Uterus (tissue), 3 donors: ENCODE measurements at regions not wholly inside any gene's neighbourhood (a gene's known extent, or its start where the extent isn't known, plus 50 kb on each side); places are given as distances from the start of the nearest gene placed in this dataset.

ENCODE experiments used
- DNase-seq, 2 donors: peaks; one replicate each; pipeline ENCODE4 v3.0.0-alpha.2; 2019 to 2020
- H3K27ac ChIP-seq, 2 donors: fragments of 200-600 bp; sonication (generic); 1 replicate in 1 of 2; 2 replicates in 1 of 2; pipeline ENCODE4 v1.5.1; 2016 to 2018
- H3K27me3 ChIP-seq, 2 donors: fragments of 200-600 bp; sonication (generic); one replicate each; pipeline ENCODE4 v1.5.1; 2018 to 2019; ENCODE audit warnings: control low read depth in 1 of 2
- H3K36me3 ChIP-seq, 2 donors: fragments of 200-600 bp; sonication (generic); one replicate each; pipeline ENCODE4 v1.5.1; 2019; ENCODE audit warnings: control low read depth in 1 of 2
- H3K4me1 ChIP-seq, 2 donors: fragments of 200-600 bp; sonication (generic); one replicate each; pipeline ENCODE4 v1.5.1; 2018 to 2019; ENCODE audit warnings: control low read depth in 1 of 2
- H3K4me3 ChIP-seq, 2 donors: fragments of 200-600 bp; sonication (generic); 1 replicate in 1 of 2; 2 replicates in 1 of 2; pipeline ENCODE4 v1.5.1; 2018 to 2019; ENCODE audit warnings: mild to moderate bottlenecking in 1 of 2
- H3K9me3 ChIP-seq, 2 donors: fragments of 200-600 bp; sonication (generic); one replicate each; pipeline ENCODE4 v1.5.1; 2019; ENCODE audit warnings: control low read depth in 1 of 2
- POLR2A ChIP-seq, 2 donors: fragments of 450-650 bp; IDR thresholded peaks; one replicate each; pipeline ENCODE4 v1.6.1; 2016; ENCODE audit warnings: antibody characterized with exemption in 2 of 2, mild to moderate bottlenecking in 1 of 2, moderate library complexity in 1 of 2
- intact Hi-C: fragments of 100-400 bp; cut with DNase I; formaldehyde crosslinking; loops from one replicate; pipeline ENCODE4 v1.15.1; 2023; ENCODE audit warnings: low total_unique reads
- TF ChIP-seq, protein P1 (sequence below), 4 experiments: fragments of 200-600 bp in 2 of 4; fragments of 450-650 bp in 2 of 4; sonication (generic) in 2 of 4; IDR thresholded peaks; one replicate each; pipeline ENCODE4 v1.5.1; 2016 to 2019; ENCODE audit warnings: antibody characterized with exemption in 4 of 4, mild to moderate bottlenecking in 2 of 4, moderate library complexity in 1 of 4
- donor health status: DM: yes; HTN: yes; CAD: no.

DNA sequence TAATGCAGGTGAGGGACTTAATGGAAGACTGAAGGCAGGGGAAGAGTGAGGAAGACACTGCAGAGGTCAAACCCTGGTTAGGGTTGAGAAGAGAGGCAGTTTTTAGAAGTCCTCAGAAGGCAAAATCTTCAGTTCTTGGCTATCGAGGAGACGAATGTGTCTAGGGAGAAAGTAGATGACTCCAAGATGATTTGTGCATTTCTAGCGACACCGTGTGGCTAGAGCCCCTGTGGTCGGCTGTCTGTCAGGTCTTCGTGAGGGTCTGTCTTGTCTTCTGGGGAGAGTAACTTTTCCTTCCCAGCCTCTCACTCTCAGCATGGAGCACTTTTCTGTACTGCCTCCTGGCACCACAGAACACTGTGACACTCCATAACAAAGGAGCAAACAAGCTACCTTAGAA, 458.1 kb downstream of the STIM2 start:
- intact Hi-C loops: no loop called here
- Histone ChIP-seq H3K27ac (no peak overlapping the region), H3K36me3 (no peaks in the 10 kb centered on the region), H3K4me1 (no peaks in the 10 kb centered on the region), H3K27me3 (no peaks in the 10 kb centered on the region), H3K4me3 (no peak overlapping the region), H3K9me3 (no peaks in the 10 kb centered on the region)
- no peak for TF ChIP-seq POLR2A (IDR thresholded peaks at IDR 0.05)
- TF ChIP-seq, protein P1, sequence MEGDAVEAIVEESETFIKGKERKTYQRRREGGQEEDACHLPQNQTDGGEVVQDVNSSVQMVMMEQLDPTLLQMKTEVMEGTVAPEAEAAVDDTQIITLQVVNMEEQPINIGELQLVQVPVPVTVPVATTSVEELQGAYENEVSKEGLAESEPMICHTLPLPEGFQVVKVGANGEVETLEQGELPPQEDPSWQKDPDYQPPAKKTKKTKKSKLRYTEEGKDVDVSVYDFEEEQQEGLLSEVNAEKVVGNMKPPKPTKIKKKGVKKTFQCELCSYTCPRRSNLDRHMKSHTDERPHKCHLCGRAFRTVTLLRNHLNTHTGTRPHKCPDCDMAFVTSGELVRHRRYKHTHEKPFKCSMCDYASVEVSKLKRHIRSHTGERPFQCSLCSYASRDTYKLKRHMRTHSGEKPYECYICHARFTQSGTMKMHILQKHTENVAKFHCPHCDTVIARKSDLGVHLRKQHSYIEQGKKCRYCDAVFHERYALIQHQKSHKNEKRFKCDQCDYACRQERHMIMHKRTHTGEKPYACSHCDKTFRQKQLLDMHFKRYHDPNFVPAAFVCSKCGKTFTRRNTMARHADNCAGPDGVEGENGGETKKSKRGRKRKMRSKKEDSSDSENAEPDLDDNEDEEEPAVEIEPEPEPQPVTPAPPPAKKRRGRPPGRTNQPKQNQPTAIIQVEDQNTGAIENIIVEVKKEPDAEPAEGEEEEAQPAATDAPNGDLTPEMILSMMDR (IDR thresholded peaks at IDR 0.05): no peak
- no peak for DNase-seq

DNA sequence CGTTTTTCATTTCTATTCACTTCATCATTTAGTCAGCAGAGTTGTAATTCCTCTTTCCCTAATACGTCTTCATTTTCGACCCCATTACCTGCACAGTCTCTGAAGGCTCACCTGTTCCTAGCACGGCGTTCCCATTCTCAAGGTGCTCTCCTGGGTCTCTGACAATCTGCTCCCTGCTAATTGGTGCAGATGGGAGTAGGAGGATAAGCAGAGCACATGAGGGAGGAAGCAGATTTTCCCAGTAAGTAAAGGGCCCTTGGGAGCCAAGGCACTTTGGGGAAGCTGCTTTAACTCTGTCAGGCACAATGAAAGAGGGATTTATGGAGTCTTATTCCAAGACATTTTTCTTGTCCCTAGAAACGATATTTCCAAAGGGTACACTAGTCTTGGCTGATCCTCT, 466.4 kb downstream of the STIM2 start:
- no peak for DNase-seq
- Histone ChIP-seq H3K27me3 (no peaks in the 10 kb centered on the region), H3K9me3 (no peaks in the 10 kb centered on the region), H3K4me3 (no peak overlapping the region), H3K36me3 (no peaks in the 10 kb centered on the region), H3K27ac (no peak overlapping the region), H3K4me1 (no peaks in the 10 kb centered on the region)
- TF ChIP-seq, protein P1 (IDR thresholded peaks at IDR 0.05): no peak
- no peak for TF ChIP-seq POLR2A (IDR thresholded peaks at IDR 0.05)
- intact Hi-C loops: no loop called here

DNA sequence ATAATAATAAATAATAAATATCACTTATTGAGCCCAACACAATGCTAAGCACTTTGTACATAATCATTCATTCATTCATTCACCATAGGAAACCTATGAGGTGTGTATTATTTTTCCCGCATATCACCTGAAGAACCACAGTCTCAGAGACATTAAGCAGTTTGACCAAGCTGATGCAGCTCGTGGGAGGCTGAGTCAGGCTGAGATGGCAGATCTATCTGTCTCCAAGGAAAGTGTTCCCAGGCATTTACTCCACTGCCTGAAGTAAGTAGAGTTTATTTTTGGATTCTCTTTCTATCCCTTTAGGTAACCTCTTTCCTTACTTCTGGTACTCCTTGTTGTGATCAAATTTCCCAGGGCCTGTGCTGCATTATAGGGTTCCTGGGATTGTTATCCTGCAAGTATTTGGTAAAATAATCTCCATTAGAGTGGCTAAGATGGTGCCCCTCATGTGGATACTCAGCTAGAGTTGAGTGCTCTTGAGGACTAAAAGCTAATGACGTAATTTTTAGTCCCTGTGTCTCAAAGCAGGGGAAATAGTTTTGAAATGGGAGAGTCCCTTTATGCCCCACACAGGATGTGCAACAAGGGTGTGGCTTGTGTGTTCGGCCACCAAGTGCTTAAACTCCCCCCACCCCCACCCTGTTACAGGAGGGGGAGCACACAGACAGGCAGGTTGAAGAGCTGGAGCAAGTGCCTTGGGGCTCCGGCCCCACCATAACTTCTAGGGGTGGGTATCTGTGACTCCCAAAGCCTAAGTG, 467.0 kb downstream of the STIM2 start:
- Histone ChIP-seq H3K27ac (no peak overlapping the region), H3K36me3 (no peaks in the 10 kb centered on the region), H3K27me3 (no peaks in the 10 kb centered on the region), H3K9me3 (no peaks in the 10 kb centered on the region), H3K4me3 (no peak overlapping the region), H3K4me1 (no peaks in the 10 kb centered on the region)
- intact Hi-C loops: no loop called here
- TF ChIP-seq, protein P1 (IDR thresholded peaks at IDR 0.05): no peak
- TF ChIP-seq POLR2A (IDR thresholded peaks at IDR 0.05): no peak
- DNase-seq: no peak

DNA sequence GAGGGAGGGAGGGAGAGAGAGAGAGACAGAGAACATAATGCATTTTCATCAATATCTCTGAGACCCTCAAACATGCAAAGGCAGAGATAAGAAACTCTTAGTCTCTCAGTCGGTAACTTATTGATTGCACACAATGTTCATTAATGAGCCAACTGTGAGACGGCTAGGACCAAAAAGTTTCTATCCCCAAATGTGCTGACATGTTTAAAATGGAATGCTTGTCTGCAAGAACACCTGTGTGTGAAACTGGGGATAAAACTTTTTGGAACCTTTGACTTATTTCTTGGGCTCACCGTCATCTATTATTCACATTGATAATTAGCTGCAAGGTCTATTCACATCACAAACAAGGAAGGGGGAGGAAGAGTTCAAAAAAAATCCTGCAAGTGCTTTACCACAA, 477.9 kb downstream of the STIM2 start:
- Histone ChIP-seq H3K36me3 (no peaks in the 10 kb centered on the region), H3K27me3 (no peaks in the 10 kb centered on the region), H3K4me3 (no peak overlapping the region), H3K27ac (no peak overlapping the region), H3K4me1 (no peaks in the 10 kb centered on the region), H3K9me3 (no peaks in the 10 kb centered on the region)
- TF ChIP-seq, protein P1 (IDR thresholded peaks at IDR 0.05): no peak
- no peak for TF ChIP-seq POLR2A (IDR thresholded peaks at IDR 0.05)
- no peak for DNase-seq
- intact Hi-C loops: no loop called here

DNA sequence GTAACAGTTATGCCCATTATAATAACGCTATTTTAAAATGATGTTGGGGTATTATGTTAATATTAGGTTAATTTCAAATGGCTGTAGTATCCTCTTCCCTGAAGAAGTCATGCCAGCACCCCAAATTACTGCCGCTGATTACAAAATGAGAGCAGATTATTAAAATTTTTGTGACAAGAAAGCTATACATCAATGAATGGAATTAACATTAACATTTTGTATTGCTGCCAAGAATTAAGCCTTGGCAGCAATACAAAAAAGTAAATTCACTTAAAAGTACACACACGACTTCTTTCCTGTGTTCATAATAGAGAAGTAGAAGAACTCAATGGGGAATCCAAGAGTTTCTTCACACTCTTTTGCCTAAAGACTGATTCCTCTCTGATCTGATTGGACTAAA, 482.8 kb downstream of the STIM2 start:
- TF ChIP-seq POLR2A (IDR thresholded peaks at IDR 0.05): no peak
- TF ChIP-seq, protein P1 (IDR thresholded peaks at IDR 0.05): no peak
- no peak for DNase-seq
- Histone ChIP-seq H3K36me3 (no peaks in the 10 kb centered on the region), H3K27me3 (no peaks in the 10 kb centered on the region), H3K4me3 (no peak overlapping the region), H3K27ac (no peak overlapping the region), H3K4me1 (no peaks in the 10 kb centered on the region), H3K9me3 (no peaks in the 10 kb centered on the region)
- intact Hi-C loops: no loop called here
